Fibroblast of skin of left biceps (primary cell): ENCODE measurements at regions not wholly inside any gene's neighbourhood (a gene's known extent, or its start where the extent isn't known, plus 50 kb on each side); places are given as distances from the start of the nearest gene placed in this dataset.

ENCODE experiments used
- DNase-seq, 2 experiments: peaks; one replicate each; pipeline ENCODE4 v3.0.0-alpha.2; 2013; ENCODE audit warnings: low read depth in 2 of 2

DNA sequence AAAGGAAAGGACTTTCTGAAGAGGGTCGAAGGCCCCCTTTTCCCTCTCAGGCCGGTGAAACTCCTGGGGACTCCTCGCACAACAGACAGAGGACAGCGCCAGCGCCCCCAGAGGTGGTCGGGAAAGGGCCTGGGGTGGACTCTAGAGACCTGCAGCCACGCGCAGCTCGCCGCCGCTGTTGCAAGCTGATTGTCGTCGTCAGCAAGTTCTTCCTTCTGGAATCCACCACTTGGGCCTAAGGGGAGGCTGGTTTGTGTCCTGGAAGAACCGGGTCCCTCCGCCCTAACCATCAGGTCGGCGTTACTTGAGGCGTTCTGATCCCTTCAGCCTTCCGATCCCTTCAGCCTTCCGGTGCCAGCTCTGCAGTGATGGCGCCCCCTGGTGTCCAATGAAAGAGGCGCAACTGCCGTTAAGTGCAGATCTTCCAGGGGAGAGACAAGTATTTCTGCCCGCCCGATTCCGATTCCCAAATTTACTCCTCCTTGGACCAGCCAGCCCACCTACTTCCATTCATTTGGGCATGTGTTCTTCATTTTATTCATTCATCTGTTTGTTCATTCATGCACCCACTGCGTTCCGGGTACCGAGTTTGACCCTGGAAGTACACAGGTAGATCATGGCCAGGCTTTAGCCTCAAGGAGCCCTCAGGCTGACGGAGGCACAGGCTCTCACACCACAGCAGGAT lies 77.2 kb upstream of the SLC6A11 start:
- DNase-seq, result peak; percentile 17 to 27

DNA sequence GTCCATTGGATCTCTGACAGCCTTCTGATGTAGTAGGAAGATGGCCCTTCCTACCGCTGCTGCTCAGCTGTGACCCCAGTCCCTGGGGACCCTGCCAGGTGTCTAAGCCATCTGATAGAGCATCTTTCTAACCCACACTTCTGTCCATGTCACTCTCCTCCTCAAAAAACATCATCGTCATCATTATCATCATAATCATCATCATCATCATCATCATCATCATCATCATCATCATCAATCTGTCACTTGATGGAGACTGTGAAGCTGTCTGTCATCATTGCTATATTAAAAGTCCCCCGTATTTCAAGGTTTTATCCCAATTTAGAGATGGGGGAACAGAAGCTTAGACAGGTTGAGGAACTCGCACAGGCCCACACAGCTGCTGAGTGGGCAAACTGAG lies 75.1 kb upstream of the SLC6A11 start:
- DNase-seq, result no peak

DNA sequence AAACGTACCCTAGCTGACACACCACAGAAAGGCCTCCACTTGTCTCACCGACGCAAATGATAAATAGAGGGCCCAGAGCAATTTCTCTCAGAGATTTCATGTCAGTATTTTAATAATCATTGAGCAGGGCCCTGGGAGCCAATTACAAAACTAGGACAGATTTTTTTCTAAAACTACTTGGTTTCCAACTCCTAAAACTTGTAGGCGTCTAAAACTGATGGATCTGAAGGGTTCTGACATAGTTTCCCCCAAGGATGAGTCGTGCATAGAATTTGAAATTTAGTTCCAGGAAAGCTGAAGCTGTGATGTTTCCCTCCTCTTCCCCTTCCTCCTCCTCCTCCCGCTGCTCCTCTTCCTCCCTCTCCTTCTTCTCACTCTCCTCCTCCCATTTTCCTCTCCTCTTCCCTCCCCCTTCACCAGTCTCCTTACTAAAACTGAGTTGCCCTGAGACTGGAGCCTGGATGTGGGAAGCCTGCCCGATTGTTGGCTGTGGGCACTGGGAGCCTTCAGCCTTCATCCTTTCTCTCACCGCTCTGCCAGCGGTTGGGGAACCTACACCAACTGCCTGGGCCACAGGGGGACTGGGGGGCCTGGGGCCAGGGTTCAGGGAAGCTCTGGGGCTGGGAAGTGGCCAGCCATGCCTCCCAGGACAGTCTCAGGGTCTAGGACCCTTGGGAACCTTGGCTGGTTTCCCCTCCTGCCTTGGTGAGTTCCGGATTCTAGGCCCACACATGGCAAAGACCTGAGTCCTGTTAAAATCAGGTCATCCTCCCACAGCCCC lies 73.9 kb upstream of the SLC6A11 start:
- DNase-seq, result no peak

GRCh38 chr3:10743366-10744097 lies 72.5 kb upstream of the SLC6A11 start:
- no peak for DNase-seq

DNA sequence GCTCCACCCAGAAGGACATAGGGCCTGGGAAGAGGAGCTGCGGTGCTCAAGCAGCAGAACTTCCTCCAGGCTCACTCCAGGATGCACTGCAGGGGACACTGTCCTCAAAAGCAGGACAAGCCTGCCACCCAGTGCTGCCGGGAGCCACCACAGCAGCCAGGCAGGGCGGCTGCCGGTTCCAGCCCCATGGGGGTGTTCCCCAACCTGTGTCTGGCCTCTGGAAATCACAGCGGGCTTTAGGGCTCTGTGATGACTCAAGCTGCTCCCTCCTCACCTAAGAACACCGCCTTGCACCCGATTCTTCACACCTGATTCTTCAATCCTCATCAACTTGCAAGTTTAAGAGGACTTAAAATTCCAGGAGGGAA lies 71.9 kb upstream of the SLC6A11 start:
- no peak for DNase-seq

DNA sequence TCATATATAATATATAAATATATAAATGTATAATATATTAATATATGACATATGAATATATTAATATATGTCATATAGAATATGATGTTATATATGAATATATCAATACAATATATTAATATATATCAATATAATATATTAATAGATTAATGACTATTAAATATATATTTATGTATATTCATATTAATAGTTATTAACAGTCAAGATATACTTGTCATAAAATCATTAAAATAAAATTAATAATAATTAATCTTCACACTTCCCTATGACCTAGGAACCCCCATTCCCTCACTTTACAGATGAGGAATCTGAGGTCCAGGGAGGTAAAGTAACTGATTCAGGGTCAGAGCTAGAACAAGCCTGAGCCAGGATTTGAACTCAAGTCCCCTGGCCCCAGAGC lies 70.6 kb upstream of the SLC6A11 start:
- no peak for DNase-seq

GRCh38 chr3:10746001-10746400 lies 70.0 kb upstream of the SLC6A11 start:
- no peak for DNase-seq

GRCh38 chr3:10746684-10747083 lies 69.3 kb upstream of the SLC6A11 start:
- DNase-seq, result no peak

DNA sequence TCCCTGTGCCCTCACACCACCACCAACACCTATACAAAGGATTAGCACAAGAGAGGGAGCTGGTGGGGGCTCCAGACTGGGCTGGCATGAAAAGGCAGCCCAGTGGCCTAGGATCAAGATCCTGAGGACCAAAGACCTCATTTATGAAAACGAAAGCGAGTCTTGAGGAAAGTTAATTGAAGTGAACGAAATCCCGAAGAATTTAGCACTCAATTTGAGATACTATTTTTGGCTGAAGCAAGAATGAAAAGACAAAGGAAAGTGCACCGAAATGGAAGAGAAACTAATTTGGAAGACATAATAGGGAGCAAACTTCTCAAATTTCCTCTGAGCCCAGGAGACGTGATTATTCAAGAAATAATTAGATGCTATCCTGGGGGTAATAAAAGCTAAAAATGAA lies 68.7 kb upstream of the SLC6A11 start:
- no peak for DNase-seq

DNA sequence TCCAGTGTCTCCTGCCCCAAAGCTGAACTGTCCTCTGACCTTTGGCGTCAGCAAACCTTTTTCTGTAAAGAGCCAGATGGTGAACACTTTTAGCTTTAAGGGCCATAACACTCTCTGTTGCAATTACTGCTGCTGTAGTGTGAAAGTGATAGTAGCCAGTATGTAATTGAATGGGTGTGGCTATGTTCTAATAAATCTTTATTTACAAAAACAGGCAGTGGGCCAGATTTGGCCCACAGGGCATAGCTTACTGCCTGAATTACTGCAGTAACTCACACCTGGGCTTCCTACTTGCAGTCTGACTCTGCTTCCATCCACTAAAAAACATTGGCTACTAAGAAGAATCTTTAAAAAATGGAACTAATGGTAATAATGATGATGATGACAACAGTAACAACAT lies 68.0 kb upstream of the SLC6A11 start:
- no peak for DNase-seq

GRCh38 chr3:10753964-10754363 lies 62.1 kb upstream of the SLC6A11 start:
- no peak for DNase-seq

- DNase-seq, result no peak
Observed at GRCh38 chr3:10756546-10756945, 59.5 kb upstream of the SLC6A11 start.

DNA sequence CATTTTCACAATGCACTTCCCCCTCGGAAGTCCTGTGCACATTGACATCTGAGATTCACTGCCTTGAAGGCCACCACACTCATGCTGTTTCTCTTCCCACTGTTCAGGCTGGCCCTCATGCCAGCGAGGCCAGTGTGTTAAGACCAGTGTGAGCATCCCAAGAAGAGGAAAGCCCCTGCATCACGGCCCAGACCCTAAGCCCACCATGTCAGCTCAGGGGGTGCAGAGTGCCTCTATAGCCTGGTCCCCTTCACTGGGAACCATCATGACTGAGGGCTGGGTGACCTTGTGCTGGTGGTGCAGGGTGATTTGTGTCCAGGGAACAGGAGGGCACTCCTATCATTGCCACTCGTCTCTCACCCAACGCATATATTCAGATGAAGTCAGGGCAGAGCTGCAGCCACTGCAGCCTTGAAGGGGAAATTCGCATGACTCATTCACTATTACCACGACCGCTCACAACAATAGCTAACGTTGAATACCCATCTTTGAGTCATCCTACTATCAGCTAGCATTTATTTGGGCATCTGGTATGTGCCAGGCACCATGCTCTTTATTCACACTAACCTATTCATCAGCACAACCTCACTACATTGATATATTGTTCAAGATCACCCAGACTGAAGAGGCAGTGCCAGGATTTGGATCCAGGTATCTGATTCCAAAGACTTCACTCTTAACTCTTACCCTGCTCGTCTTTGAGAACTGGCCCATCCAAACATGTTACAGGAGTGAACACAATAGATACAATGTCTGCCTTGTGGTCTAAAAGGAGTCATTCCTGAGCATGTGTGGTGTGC lies 58.8 kb upstream of the SLC6A11 start:
- no peak for DNase-seq

DNA sequence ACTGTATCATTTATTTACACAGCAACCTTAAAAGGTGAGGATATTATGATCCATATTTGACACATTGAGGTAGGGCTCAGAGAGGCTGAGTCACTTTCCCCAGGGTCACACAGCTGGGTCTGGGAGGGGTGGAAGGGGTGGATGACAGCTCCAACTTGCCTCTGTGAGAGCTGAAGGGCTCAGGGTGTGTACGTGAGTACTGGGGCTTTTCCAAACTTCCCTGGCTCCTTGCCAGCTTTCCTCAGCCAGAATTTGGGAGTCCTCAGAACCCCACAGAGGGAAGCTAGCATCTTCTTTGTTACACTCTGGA lies 58.3 kb upstream of the SLC6A11 start:
- no peak for DNase-seq

GRCh38 chr3:10758304-10759037 lies 57.6 kb upstream of the SLC6A11 start:
- DNase-seq, result peak; percentile 8 to 9

- DNase-seq, result no peak
Observed at GRCh38 chr3:10759495-10759894, 56.5 kb upstream of the SLC6A11 start.

- DNase-seq, result no peak
Observed at GRCh38 chr3:10760199-10760598, 55.8 kb upstream of the SLC6A11 start.

DNA sequence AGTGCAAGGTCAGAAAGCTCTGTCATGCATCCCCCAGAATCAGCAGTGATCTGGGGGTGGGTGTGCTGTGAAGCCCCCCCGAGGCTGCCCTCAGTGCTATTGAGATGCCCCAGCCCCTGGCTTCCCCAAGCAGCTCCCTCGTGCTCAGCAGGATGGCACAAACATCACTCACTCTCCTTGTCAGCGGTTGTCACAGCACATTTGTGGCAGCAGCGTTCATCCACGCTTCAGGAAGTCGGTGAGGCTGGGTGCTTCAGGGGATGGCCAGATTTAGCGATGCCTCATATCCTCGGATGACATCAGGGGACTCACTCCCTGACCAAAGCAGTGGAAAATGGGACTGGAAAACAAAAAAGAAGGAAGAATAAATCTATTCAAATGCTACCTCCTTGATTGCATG lies 54.4 kb upstream of the SLC6A11 start:
- no peak for DNase-seq

DNA sequence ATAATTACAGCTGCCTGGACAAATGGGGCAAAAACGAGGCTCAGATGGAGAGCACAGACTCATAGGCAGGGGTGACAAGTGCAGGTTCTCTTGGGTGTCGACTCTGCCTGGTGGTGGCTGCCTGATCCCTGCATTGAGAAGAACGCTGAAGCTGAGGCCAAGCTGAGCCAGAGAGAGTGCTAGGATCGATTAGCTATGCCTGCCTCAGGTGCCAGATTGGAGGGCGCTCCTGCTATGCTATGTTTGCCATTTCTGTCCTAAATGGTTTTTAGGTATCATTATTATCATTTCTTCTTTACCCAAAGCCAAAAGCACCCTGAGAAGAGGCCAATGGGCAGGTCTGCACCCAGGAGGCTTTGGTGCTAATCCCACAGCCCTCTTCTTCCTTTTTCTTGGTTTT lies 53.9 kb upstream of the SLC6A11 start:
- DNase-seq, result no peak

DNA sequence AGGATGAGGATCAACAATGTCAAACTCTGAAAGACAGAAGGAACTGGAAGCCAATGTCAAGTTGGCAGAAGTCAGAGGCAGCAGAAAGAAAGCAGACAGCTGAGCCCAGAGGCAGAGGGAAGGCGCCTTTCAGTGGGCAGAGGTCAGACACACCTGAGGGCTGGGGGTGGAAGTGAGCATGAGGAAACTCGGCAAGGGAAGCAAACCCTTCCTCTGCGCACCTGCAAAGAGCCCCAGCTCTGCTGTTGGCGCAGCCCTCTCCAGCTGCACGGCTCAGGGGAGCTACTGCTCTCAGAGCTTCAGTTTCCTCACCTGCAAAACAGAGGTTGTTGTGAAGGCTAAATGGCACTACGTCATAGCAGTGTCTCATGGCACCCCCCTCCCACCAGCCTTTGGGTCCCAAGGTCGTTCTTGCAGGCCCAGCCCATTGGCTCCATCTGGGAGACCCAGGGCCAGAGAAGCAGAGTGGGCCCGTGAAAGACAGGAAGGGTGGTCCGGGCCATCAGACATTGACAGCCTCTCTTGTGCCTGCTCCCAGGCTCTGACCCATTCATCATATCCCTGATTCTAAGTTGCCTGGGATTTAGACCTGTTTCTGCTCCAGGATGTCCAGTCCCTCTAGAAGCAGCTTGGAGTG lies 53.3 kb upstream of the SLC6A11 start:
- DNase-seq, result no peak

DNA sequence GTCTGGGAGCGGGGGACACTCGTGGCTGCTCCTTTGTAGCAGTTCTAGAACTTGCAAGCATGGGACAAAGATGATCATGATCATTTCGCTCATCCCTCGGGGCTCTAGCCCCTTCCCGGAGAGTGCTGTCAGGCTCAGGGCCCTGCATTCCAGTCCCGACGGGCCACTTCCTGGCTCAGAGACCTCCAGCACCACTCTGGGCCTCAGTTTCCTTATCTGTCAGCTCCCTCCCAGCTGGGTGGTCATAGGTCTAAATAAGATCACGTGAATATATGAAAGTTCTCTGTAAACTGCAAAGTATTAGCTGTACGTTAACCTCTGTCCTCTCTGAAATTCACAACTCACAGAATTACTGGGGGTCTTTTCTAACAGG lies 52.8 kb upstream of the SLC6A11 start:
- DNase-seq, result no peak
